RWPE2 (cell line): ENCODE measurements at regions not wholly inside any gene's neighbourhood (a gene's known extent, or its start where the extent isn't known, plus 50 kb on each side); places are given as distances from the start of the nearest gene placed in this dataset.

Experiments
- ATAC-seq: fragments of 200-7000 bp; cut with Tn5 transposase; 3 replicates; pipeline ENCODE4 v1.9.1; 2021; ENCODE audit warnings: low read depth
- DNase-seq: peaks from one replicate; pipeline ENCODE4 v3.0.0-alpha.2; 2020; ENCODE audit warnings: low spot score
- H3K27ac ChIP-seq: fragments of 450-650 bp; 2 replicates; pipeline ENCODE4 v1.5.1; 2017; ENCODE audit warnings: mild to moderate bottlenecking; ENCODE audit not compliant: poor library complexity, severe bottlenecking
- H3K27me3 ChIP-seq: fragments of 250-450 bp; sonication (Bioruptor Pico); 2 replicates; pipeline ENCODE4 v1.5.1; 2021; ENCODE audit warnings: mild to moderate bottlenecking, moderate library complexity; ENCODE audit not compliant: insufficient read depth, poor library complexity, severe bottlenecking
- H3K36me3 ChIP-seq: fragments of 250-450 bp; sonication (Bioruptor Pico); 2 replicates; pipeline ENCODE4 v1.5.1; 2020; ENCODE audit warnings: low read depth, mild to moderate bottlenecking, moderate library complexity
- H3K4me1 ChIP-seq: fragments of 250-450 bp; sonication (Bioruptor Pico); 2 replicates; pipeline ENCODE4 v1.5.1; 2021; ENCODE audit warnings: mild to moderate bottlenecking, moderate library complexity; ENCODE audit not compliant: insufficient read depth, poor library complexity, severe bottlenecking
- H3K4me3 ChIP-seq: fragments of 250-450 bp; sonication (Bioruptor Pico); 2 replicates; pipeline ENCODE4 v1.5.1; 2021; ENCODE audit warnings: mild to moderate bottlenecking, moderate library complexity; ENCODE audit not compliant: severe bottlenecking
- H3K9me3 ChIP-seq: fragments of 250-450 bp; sonication (Bioruptor Pico); 2 replicates; pipeline ENCODE4 v1.5.1; 2021; ENCODE audit warnings: mild to moderate bottlenecking, moderate library complexity; ENCODE audit not compliant: severe bottlenecking
- TF ChIP-seq, protein P1 (sequence below): fragments of 450-650 bp; IDR thresholded peaks from one replicate; pipeline ENCODE4 v1.5.1; 2017; ENCODE audit warnings: mild to moderate bottlenecking, moderate library complexity; ENCODE audit not compliant: poor library complexity, severe bottlenecking

GRCh38 chr6:94548201-94548600 is 1029.1 kb upstream of the MANEA start:
- no peaks in the 10 kb centered on the region for H3K36me3 ChIP-seq
- ATAC-seq: no peak
- no peaks in the 10 kb centered on the region for H3K4me1 ChIP-seq
- no peaks in the 10 kb centered on the region for H3K9me3 ChIP-seq
- no peak for DNase-seq
- H3K27me3 ChIP-seq: peaks cover 7% of the 10 kb centered on the region
- no peak overlapping the region for H3K27ac ChIP-seq
- TF ChIP-seq, protein P1, sequence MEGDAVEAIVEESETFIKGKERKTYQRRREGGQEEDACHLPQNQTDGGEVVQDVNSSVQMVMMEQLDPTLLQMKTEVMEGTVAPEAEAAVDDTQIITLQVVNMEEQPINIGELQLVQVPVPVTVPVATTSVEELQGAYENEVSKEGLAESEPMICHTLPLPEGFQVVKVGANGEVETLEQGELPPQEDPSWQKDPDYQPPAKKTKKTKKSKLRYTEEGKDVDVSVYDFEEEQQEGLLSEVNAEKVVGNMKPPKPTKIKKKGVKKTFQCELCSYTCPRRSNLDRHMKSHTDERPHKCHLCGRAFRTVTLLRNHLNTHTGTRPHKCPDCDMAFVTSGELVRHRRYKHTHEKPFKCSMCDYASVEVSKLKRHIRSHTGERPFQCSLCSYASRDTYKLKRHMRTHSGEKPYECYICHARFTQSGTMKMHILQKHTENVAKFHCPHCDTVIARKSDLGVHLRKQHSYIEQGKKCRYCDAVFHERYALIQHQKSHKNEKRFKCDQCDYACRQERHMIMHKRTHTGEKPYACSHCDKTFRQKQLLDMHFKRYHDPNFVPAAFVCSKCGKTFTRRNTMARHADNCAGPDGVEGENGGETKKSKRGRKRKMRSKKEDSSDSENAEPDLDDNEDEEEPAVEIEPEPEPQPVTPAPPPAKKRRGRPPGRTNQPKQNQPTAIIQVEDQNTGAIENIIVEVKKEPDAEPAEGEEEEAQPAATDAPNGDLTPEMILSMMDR: no peak
- no peak overlapping the region for H3K4me3 ChIP-seq

DNA sequence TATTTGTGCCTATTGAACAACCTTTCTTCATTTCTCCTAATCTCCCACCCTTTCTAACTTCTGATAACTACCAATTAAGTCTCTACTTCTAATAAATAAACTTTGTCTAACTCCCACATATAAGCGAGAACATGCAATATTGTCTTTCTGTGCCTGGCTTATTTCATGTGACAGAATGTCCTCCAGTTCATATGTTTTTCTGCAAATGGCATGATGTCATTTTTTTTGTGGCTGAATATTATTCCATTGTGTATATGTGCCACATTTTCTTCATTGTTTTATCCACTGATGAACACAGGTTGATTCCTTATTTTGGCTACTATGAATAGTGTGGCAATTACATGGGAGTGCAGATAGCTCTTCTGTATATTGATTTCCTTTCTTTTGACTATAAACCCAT is 1041.5 kb upstream of the MANEA start:
- ATAC-seq: no peak
- TF ChIP-seq, protein P1: no peak
- H3K4me3 ChIP-seq: no peak overlapping the region
- no peaks in the 10 kb centered on the region for H3K36me3 ChIP-seq
- DNase-seq: no peak
- no peaks in the 10 kb centered on the region for H3K4me1 ChIP-seq
- H3K27me3 ChIP-seq: no peaks in the 10 kb centered on the region
- no peaks in the 10 kb centered on the region for H3K9me3 ChIP-seq
- H3K27ac ChIP-seq: no peak overlapping the region

DNA sequence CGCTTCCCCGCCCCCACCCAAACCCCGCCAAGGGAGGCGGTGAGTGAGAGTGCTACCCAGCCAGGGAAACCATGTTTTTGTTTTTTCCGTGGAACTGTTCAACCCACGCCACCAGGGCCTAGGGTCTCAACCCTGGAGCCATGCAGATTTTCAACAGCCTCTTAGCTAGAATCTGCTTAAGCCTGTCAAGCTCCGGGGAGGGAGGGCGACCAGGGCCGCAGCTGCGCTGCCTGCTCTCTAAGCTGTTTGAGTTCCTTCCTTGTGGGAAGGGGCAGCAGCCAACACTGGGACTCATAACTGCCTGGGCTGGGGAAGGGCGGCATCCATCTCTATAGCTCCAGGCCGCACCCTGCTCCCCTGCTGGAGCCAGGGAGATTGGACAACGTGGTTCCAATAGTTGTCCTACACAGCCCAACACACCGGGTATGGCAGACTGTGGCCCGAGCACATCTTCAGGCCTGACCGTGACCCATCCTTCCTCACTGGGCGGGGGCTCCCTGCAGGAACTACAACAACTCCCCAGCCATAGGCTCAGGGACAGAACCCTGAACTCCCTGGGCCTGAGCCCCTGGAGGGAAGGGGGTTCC is 1065.7 kb upstream of the MANEA start:
- DNase-seq (no peak), ATAC-seq (no peak)
- no peaks in the 10 kb centered on the region for H3K27me3 ChIP-seq
- no peaks in the 10 kb centered on the region for H3K9me3 ChIP-seq
- H3K36me3 ChIP-seq: no peaks in the 10 kb centered on the region
- H3K27ac ChIP-seq: no peak overlapping the region
- TF ChIP-seq, protein P1: no peak
- no peaks in the 10 kb centered on the region for H3K4me1 ChIP-seq
- H3K4me3 ChIP-seq: no peak overlapping the region

- Histone ChIP-seq H3K27ac (no peak overlapping the region), H3K27me3 (no peaks in the 10 kb centered on the region), H3K4me3 (no peak overlapping the region), H3K36me3 (no peaks in the 10 kb centered on the region), H3K4me1 (no peaks in the 10 kb centered on the region), H3K9me3 (no peaks in the 10 kb centered on the region)
- ATAC-seq (no peak), DNase-seq (no peak)
- TF ChIP-seq, protein P1: no peak
Observed at GRCh38 chr6:94510877-94511276, 1066.5 kb upstream of the MANEA start.

DNA sequence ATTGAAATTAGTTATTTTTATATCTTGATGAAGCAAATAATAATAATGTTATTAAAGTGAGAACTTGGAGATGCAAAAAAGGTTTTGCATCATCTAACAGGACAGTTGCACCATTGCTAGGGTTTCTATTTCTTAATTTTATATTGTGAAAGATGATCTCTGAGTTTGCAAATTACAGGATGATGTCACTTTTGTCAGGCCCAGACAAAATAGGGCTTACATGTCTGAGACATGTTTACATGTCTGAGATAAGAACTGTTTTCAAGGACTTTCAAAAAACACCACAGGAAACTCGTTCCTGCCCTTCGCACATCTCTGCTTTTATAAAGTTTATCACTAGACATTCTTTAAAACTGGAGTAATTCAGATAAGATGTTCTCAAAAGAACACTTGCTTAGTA is 1075.8 kb upstream of the MANEA start:
- Histone ChIP-seq H3K4me3 (no peak overlapping the region), H3K27ac (no peak overlapping the region), H3K4me1 (no peaks in the 10 kb centered on the region), H3K27me3 (peaks cover 11% of the 10 kb centered on the region), H3K36me3 (no peaks in the 10 kb centered on the region), H3K9me3 (no peaks in the 10 kb centered on the region)
- TF ChIP-seq, protein P1: no peak
- DNase-seq (no peak), ATAC-seq (no peak)
